Natural killer cell treated with Interleukin-12 subunit alpha and Interleukin-12 subunit beta and Interleukin-15 and Interleukin-18, amount 100 ng/mL, for 72 hours (primary cell): ENCODE measurements at regions not wholly inside any gene's neighbourhood (a gene's known extent, or its start where the extent isn't known, plus 50 kb on each side); places are given as distances from the start of the nearest gene placed in this dataset.

Source experiments
- ATAC-seq, 2 donors: fragments of 150-1000 bp; cut with Tn5 transposase in 1 of 2; sonication (Bioruptor Pico), chemical (Tn5 transposase) in 1 of 2; 2 replicates each; pipeline ENCODE4 v1.10.0; 2021
- DNase-seq: peaks from one replicate; pipeline ENCODE4 v3.0.0; 2022; ENCODE audit warnings: low spot score
- H3K27ac Mint-ChIP-seq, 2 donors: 1 replicate in 1 of 2; 2 replicates in 1 of 2; pipeline ENCODE4 v1.8.0; 2022; ENCODE audit warnings: mixed read lengths in 2 of 2, mild to moderate bottlenecking in 1 of 2, moderate library complexity in 1 of 2
- H3K27me3 Mint-ChIP-seq, 2 donors: 1 replicate in 1 of 2; 2 replicates in 1 of 2; pipeline ENCODE4 v1.8.0; 2022; ENCODE audit warnings: mixed read lengths in 2 of 2
- H3K36me3 Mint-ChIP-seq: one replicate; pipeline ENCODE4 v1.8.0; 2022; ENCODE audit warnings: mixed read lengths
- H3K4me1 Mint-ChIP-seq, 2 donors: 1 replicate in 1 of 2; 2 replicates in 1 of 2; pipeline ENCODE4 v1.8.0; 2022; ENCODE audit warnings: low read depth in 2 of 2, mixed read lengths in 2 of 2, mild to moderate bottlenecking in 1 of 2
- H3K4me3 Mint-ChIP-seq: one replicate; pipeline ENCODE4 v1.8.0; 2022; ENCODE audit warnings: mixed read lengths
- H3K9me3 Mint-ChIP-seq: 2 replicates; pipeline ENCODE4 v1.8.0; 2022; ENCODE audit warnings: mixed read lengths

DNA sequence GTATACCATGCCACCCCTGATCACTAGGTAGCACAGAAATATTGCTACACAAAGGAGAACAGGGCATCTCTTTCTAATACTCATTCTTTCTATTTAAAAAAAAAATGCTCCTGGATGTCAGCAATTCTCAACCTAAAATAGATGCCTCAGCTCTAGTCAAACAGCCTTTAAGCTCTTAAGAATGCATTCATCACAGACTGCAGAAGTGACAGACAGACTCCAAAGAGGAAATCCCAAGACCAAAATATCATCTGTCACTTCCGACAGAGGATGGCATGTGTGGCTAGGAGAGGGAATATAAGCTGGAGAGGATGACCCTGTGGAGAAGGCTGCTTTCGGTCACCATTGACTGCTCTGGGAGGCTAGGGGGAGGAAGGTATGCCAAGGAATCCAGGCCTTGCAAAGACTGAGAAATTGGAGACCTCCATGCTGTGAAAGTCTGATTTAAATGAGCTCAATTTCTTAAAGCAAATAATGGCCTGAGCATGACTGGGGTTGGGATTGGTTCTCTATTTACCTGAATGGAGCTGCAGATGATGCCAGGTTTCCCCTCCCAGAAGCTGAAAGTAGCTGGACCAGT lies 277.4 kb downstream of the BRINP2 start:
- Mint-ChIP-seq H3K27ac (no peak overlapping the region), H3K27me3 (no peaks in the 10 kb centered on the region), H3K4me3 (no peak overlapping the region), H3K9me3 (peaks cover 7% of the 10 kb centered on the region), H3K4me1 (no peaks in the 10 kb centered on the region), H3K36me3 (no peaks in the 10 kb centered on the region)
- DNase-seq: no peak
- ATAC-seq: no peak

DNA sequence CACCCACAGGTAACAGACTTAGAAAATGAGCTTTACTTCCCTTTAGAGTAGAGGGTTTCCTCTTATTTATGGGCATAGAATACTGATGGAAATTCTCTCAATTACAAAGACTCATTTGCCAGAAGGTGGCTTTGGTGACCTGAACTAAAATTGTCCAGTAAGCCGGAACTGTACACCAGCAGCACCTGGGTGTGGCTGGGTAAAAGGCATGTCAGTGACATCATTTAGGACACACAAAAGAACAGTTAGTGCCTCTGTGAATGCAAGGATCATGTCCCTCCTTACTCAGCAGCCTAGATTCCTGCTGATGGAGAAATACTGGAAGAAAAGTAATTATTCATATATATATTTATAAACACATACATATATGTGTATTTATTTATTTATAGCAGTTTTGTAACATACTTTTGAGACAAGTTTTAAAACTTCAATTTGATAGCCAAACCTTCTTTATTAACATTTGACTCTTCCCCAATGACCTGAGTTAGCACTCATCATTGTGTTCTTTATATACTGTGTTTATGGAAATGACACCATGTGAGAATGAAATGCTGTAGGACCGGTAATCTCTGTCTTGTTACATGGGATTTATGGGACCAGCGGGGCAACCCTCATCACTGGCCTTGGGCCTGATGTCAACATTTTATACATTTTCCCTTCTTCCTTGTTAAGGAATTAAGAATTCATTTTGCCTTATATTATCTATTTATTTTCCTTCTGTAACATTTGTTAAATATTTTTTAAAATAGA lies 274.4 kb downstream of the BRINP2 start:
- ATAC-seq: no peak
- DNase-seq: no peak
- peaks cover 6% of the 10 kb centered on the region for H3K9me3 Mint-ChIP-seq
- no peaks in the 10 kb centered on the region for H3K27me3 Mint-ChIP-seq
- H3K36me3 Mint-ChIP-seq: no peaks in the 10 kb centered on the region
- H3K4me3 Mint-ChIP-seq: no peak overlapping the region
- no peak overlapping the region for H3K27ac Mint-ChIP-seq
- no peaks in the 10 kb centered on the region for H3K4me1 Mint-ChIP-seq

DNA sequence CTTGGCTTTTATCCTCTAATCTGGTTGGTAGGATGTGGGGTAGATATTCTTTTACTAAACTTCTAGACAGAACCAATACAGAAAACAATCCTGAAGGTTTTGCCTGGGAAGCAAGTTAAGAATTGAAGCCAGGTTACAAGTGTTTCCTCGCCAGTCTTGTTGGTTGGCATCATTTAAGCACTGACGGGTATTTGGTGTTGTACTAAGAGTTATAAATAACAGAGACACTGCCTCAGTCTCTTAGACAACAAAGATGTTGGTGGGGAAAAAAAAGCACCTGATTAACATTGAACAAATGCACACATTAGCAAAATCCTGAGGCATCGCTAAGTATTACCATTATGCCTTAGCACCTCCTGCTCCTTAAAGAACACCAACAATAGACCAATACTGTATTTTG lies 272.2 kb downstream of the BRINP2 start:
- ATAC-seq (no peak), DNase-seq (no peak)
- H3K9me3 Mint-ChIP-seq: no peaks in the 10 kb centered on the region
- H3K27ac Mint-ChIP-seq: no peak overlapping the region
- no peaks in the 10 kb centered on the region for H3K36me3 Mint-ChIP-seq
- H3K27me3 Mint-ChIP-seq: no peaks in the 10 kb centered on the region
- H3K4me1 Mint-ChIP-seq: no peaks in the 10 kb centered on the region
- H3K4me3 Mint-ChIP-seq: no peak overlapping the region

DNA sequence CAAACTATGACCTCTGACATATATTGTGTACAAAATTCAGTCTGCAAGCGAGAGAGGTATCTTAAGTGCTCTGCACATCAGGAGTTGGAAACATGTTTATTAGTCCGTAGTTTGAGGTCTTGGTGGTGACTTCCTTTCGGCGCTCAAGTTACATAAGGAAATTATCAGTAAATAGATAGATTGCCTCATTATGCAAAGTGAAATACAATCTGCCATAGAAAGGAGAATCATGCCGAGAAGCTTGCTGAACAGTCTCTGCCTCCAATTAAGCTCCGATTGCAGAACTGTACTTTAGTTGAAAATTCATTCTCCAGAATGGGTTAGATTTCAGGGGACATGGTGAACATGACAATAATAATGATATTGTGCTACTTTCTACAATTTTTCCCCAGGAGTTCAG lies 271.8 kb downstream of the BRINP2 start:
- no peaks in the 10 kb centered on the region for H3K4me1 Mint-ChIP-seq
- no peak overlapping the region for H3K27ac Mint-ChIP-seq
- H3K27me3 Mint-ChIP-seq: no peaks in the 10 kb centered on the region
- ATAC-seq (no peak), DNase-seq (no peak)
- no peaks in the 10 kb centered on the region for H3K9me3 Mint-ChIP-seq
- no peaks in the 10 kb centered on the region for H3K36me3 Mint-ChIP-seq
- no peak overlapping the region for H3K4me3 Mint-ChIP-seq

DNA sequence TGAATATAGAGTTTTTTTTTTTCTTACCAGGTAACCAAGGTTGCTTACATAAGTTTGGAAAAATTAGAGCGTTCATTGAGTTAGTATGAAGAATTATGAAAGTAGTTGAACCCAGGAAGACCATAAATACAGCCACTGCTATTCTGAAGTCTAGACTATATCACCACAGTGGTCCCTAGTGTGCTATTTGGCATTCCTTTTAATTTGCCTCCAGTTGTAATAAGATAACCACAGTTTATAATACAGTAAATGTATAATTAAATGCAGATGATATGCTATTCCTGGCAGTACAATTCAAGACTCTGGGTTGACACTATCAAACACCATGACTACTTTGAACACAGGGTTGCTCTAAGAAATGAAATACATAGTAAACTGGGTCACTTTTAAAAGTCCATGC lies 270.5 kb downstream of the BRINP2 start:
- Mint-ChIP-seq H3K4me1 (no peaks in the 10 kb centered on the region), H3K36me3 (no peaks in the 10 kb centered on the region), H3K9me3 (no peaks in the 10 kb centered on the region), H3K27me3 (no peaks in the 10 kb centered on the region), H3K27ac (no peak overlapping the region), H3K4me3 (no peak overlapping the region)
- ATAC-seq (no peak), DNase-seq (no peak)

DNA sequence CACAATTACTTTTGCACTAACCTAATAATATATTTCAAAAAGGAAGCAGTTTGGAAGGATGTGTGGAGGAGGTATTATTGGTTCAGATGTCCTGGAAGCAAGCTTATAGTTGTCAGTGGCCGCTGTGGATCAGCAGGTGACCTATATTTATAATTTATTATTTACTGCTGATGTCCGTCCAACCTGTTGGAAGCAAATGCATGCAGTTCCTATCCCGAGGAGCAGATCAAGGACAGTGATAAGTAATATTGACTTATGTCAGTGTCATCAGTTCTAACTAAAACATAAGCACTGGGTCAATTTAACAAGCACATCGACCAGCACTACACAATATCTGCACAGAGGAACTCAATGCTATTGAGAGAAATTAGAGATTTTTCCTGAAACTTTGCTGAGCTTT lies 270.1 kb downstream of the BRINP2 start:
- Mint-ChIP-seq H3K27ac (no peak overlapping the region), H3K9me3 (no peaks in the 10 kb centered on the region), H3K4me1 (no peaks in the 10 kb centered on the region), H3K4me3 (no peak overlapping the region), H3K27me3 (no peaks in the 10 kb centered on the region), H3K36me3 (no peaks in the 10 kb centered on the region)
- ATAC-seq (no peak), DNase-seq (no peak)

DNA sequence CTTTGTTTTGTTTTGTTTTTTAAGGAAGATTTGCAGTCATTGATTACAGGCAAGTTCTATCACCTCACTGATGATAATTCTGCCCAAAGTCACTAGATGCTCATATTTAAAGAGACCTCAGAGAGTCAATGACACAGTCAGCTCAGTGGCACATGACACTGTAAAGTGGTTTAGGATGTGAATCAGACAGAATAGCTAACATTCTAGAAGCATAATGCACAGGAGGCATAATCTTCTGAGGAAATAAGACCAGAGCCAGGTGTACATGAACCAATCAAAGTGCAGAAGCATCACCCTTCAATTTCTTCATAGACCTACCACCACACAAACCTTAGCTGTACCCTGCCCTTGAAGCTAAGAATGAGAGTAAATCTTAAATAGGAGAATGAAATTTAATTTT lies 268.5 kb downstream of the BRINP2 start:
- no peak overlapping the region for H3K27ac Mint-ChIP-seq

DNA sequence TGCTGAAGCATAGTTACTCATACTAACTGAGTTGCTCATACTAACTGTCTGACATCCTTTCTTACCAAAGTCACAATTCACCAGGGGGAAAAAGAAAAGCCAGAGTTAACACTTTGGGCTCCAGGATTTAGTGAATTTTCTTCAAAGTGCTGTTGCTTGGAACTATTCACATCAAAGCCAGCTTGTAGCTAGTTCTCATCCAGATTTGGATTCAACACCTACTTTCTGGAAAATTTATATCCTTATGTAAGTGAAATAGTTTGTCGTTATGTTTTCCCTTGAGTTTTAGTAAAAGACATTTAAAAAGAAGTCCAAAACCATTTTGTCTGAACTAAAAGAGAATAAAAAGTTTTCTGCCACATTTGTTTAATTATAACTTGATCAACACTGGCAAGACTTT lies 264.6 kb downstream of the BRINP2 start:
- H3K4me1 Mint-ChIP-seq: no peaks in the 10 kb centered on the region
- no peak overlapping the region for H3K27ac Mint-ChIP-seq
- DNase-seq (no peak), ATAC-seq (no peak)
- H3K27me3 Mint-ChIP-seq: no peaks in the 10 kb centered on the region
- H3K4me3 Mint-ChIP-seq: no peak overlapping the region
- peaks cover 4% of the 10 kb centered on the region for H3K36me3 Mint-ChIP-seq
- H3K9me3 Mint-ChIP-seq: peaks cover 6% of the 10 kb centered on the region

More for the DNA sequence above, 268.5 kb downstream of the BRINP2 start:
- no peaks in the 10 kb centered on the region for H3K9me3 Mint-ChIP-seq
- ATAC-seq (no peak), DNase-seq (no peak)
- no peak overlapping the region for H3K4me3 Mint-ChIP-seq
- peaks cover 4% of the 10 kb centered on the region for H3K36me3 Mint-ChIP-seq
- no peaks in the 10 kb centered on the region for H3K4me1 Mint-ChIP-seq
- no peaks in the 10 kb centered on the region for H3K27me3 Mint-ChIP-seq

DNA sequence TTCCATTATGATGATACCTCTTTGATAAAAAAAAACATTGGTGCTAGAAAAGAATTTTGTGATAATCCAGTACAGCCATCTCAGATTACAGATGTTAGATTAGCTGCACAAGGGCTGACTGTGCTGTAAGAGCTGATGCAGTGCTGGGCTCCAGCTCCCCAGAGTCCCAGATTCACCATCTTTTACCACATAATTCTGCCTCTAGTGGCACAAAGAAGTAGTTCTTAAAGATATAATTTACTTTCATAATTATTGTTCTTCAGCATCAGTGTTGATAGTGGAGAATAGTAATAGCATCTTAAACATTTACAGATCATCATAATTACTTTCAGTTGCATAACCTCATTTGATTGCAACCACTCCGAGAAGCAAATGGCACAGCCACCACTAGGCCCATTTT lies 262.1 kb downstream of the BRINP2 start:
- Mint-ChIP-seq H3K27ac (no peak overlapping the region), H3K36me3 (peaks cover 4% of the 10 kb centered on the region), H3K4me1 (no peaks in the 10 kb centered on the region), H3K9me3 (peaks cover 6% of the 10 kb centered on the region), H3K4me3 (no peak overlapping the region), H3K27me3 (no peaks in the 10 kb centered on the region)
- ATAC-seq (no peak), DNase-seq (no peak)

DNA sequence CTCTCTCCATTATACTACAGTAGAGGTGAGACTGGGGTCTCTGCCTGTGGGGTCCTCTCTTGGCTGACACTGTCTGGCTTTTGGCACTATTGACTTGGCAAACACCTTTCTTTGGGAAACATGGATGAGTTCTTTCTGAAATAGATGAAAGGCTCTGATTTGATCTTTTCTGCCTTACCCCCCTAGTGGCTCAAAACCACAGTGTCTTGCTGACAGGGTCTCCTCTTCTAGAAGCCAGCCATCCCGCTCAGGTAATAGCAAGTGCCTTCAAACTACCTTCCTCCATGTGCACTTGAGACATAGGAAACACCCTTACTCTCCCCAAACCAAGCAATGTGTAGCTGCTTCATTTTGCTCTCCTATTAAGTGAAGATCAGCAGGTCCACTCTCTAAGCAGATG lies 260.4 kb downstream of the BRINP2 start:
- DNase-seq (no peak), ATAC-seq (no peak)
- Mint-ChIP-seq H3K9me3 (peaks cover 10% of the 10 kb centered on the region), H3K36me3 (peaks cover 4% of the 10 kb centered on the region), H3K27ac (no peak overlapping the region), H3K4me3 (no peak overlapping the region), H3K4me1 (no peaks in the 10 kb centered on the region), H3K27me3 (no peaks in the 10 kb centered on the region)

DNA sequence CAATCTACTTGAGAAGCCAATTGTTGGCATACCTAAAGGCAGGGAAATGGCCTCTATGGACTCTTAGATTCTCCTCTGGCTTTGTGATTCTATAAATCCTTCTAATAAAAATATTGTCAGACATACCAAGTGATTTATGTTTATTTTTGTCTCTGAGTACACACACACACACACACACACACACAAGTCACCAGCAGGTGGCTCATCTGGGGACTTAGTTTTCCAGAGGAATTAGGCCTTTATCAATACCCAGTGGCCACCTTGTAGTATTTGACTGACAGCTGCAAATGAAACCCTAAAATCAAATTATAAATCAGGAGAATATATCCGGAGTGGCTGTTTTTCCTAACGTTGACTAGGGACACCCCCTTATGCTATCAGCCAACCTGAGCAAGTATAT lies 258.5 kb downstream of the BRINP2 start:
- Mint-ChIP-seq H3K27ac (no peak overlapping the region), H3K4me3 (no peak overlapping the region), H3K9me3 (peaks cover 10% of the 10 kb centered on the region), H3K4me1 (no peaks in the 10 kb centered on the region), H3K36me3 (no peaks in the 10 kb centered on the region), H3K27me3 (no peaks in the 10 kb centered on the region)
- ATAC-seq (no peak), DNase-seq (no peak)

DNA sequence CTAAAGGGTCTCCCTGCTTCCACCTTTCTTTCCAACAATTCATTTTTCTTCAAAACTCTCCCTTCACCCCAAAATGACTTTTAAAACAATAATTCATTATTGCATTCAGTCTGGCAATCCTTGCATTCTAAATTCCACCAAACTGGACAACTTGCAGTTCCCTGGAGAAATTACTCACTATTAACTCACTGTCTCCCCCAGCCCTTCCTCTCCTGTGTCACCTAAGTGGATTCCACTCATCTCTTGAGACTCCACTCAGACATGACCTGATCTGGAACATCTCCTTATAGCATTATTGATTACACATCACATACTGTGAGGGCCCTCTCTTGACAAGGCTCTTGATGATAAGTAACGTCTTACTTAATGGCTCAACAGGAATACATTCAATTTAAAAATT lies 257.1 kb downstream of the BRINP2 start:
- H3K4me1 Mint-ChIP-seq: no peaks in the 10 kb centered on the region
- no peak overlapping the region for H3K4me3 Mint-ChIP-seq
- no peak overlapping the region for H3K27ac Mint-ChIP-seq
- no peaks in the 10 kb centered on the region for H3K36me3 Mint-ChIP-seq
- ATAC-seq: no peak
- peaks cover 10% of the 10 kb centered on the region for H3K9me3 Mint-ChIP-seq
- no peaks in the 10 kb centered on the region for H3K27me3 Mint-ChIP-seq
- DNase-seq: no peak

DNA sequence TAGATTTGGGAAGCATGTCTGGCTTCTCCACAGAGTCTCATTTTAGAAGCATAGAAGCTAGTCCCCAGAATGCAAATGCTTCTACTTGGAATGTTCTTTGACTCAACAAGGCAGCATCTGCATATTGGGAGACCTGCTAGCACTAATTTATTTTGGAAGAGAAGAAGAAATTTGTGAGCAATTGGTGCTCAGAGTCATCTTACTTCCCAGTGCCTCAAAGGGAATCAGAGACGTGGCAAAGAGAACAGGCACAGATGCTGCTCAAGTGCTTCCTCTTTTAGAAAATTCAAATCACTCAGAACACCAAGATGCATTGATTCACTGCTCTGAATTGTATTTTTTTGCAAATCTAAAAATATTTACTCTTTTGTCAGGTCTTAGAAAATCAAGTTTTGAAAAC lies 255.7 kb downstream of the BRINP2 start:
- Mint-ChIP-seq H3K4me1 (no peaks in the 10 kb centered on the region), H3K27me3 (no peaks in the 10 kb centered on the region), H3K27ac (no peak overlapping the region), H3K9me3 (peaks cover 10% of the 10 kb centered on the region), H3K4me3 (no peak overlapping the region), H3K36me3 (no peaks in the 10 kb centered on the region)
- ATAC-seq (no peak), DNase-seq (no peak)

DNA sequence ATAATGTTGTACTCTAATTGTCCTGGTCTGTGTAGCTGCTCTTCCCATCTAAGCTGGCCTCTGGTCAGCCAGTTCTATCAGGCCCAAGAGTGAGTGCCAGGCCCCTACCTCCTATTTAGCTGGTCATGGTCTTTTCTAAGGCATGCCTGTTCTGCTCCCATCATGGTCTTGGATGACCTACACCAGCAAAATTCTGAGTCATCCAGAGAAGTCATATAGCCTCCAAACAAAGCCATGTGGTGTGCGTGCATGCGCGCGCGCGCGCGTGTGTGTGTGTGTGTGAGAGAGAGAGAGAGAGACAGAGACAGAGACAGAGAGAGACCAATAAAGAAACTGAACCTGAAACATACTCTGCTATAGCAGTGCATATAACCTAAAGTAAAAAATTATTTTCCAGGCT lies 254.4 kb downstream of the BRINP2 start:
- no peak for DNase-seq
- no peaks in the 10 kb centered on the region for H3K36me3 Mint-ChIP-seq
- no peaks in the 10 kb centered on the region for H3K27me3 Mint-ChIP-seq
- peaks cover 10% of the 10 kb centered on the region for H3K9me3 Mint-ChIP-seq
- H3K27ac Mint-ChIP-seq: no peak overlapping the region
- no peak overlapping the region for H3K4me3 Mint-ChIP-seq
- peak in 1 of 2 donors; percentile 17 for ATAC-seq
- no peaks in the 10 kb centered on the region for H3K4me1 Mint-ChIP-seq

DNA sequence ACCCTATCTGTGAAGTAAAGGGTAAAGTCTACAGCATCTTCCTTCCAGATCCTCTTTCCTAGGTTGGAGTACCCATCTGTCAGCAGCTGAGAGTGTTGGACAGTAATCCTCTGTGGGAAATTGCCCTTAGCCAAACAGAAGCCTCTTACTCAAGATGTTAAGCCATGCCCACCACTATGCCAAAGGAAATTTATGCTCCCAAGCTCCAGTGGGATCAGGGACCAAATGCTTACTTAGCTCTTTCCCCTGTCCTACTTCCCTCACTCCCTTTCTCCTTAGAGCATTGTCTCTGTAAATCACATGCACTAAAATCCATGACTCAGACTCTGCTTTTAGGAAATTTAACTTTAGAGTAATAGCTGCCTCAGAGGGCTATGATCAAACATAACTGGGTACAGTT lies 254.0 kb downstream of the BRINP2 start:
- Mint-ChIP-seq H3K27ac (no peak overlapping the region), H3K9me3 (peaks cover 10% of the 10 kb centered on the region), H3K27me3 (no peaks in the 10 kb centered on the region), H3K36me3 (no peaks in the 10 kb centered on the region), H3K4me1 (no peaks in the 10 kb centered on the region), H3K4me3 (no peak overlapping the region)
- ATAC-seq (no peak), DNase-seq (no peak)
